GM18870 (cell line): ENCODE measurements at regions not wholly inside any gene's neighbourhood (a gene's known extent, or its start where the extent isn't known, plus 50 kb on each side); places are given as distances from the start of the nearest gene placed in this dataset.

Experiments used
- ATAC-seq: cut with Tn5 transposase; IDR thresholded peaks from one replicate; pipeline ENCODE4 v1.9.1; 2021; ENCODE audit warnings: moderate library complexity; ENCODE audit not compliant: unreplicated experiment

DNA sequence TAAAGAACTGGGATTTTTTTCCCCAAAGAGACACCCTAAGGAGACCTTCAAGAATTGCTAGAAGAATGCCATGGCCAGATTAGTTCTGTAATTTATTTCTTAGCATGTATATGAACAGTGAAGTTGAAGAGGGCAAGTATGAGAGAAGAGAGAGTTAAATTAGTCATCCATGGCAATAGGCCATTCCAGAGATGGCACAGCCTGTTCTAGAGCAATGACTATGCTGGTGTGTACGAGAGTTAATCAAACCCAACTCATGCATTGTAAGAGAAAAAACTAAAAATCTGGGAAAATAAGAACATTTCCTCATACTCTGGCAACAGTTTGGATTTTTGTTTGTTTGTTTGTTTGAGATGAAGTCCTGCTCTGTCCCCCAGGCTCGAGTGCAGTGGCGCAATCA lies 112.1 kb upstream of the PIK3C3 start:
- no peak for ATAC-seq

DNA sequence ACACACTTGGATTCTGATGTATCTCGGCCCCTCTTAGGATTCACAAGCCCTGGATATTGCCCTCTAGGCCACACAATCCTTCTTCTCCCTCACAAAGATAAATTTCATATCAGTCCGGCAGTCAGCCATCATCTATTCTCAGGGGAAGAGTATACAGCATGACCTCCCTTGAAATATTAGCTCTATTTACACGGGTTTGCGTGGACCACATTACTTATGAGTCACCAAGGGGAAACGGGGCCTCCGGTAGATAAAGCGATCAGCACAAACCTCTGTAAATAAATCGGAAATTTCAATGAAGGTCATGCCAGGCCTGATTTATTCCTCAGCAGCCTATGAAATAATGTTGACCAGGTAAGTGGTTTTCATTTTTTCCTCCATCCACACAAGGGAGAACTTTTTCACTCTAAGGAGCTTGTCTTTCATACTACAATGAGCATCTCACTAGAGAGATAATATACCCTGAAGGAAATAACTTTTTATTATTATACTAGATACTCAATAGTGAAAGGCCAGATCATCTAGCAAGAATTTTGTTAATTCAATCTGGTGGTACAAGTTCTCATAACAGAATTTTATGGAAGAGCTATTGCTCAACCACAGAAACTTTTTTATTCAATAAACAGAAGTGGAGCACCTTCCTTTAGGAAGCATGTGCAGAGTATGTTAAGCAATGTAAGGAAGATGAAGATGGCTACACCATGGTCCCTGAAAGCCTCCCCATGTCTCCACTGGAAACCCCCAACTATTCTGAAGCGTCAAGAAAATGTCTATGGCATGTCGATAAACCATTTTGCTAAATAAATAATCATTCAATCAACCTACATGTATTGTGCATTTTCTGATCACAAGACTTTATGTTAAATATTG lies 125.2 kb upstream of the PIK3C3 start:
- no peak for ATAC-seq

DNA sequence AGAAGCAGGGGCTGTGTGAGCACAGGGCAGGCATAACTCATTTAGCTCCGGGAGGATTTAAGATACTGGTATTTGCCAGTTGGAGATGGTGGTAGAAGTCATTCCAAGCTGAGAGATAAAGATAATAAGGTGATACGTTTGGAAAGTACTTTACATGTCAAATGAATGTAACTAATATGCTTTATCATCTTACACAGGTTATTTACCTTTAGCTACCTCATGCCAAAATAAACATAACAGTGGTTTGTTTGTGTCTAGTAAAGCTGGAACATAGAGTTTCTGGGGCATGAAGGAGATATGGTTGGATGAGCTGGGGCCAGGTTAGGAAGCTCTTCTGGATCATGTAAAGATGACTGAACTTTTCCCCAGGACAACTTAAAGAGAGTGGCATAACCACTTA lies 126.9 kb upstream of the PIK3C3 start:
- ATAC-seq, result no peak

DNA sequence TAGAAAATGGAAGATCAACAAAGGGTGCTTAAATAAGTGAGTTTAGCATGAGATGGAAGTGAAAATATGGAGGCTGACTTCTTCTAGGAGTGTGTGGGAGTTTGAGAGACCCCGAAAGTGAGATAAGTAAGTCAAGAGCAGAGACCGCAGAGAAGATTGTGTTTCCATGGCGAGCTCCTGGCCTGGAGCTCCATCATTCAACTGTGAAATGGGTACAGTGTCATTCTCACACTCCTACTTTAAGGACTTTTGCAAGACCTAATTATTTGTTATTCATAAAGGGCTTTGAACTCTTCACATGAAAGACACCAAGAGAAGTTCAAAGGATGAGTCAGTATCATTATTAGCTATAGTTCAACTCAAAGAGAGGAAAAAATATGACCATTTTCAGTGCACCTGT lies 134.2 kb upstream of the PIK3C3 start:
- no peak for ATAC-seq

DNA sequence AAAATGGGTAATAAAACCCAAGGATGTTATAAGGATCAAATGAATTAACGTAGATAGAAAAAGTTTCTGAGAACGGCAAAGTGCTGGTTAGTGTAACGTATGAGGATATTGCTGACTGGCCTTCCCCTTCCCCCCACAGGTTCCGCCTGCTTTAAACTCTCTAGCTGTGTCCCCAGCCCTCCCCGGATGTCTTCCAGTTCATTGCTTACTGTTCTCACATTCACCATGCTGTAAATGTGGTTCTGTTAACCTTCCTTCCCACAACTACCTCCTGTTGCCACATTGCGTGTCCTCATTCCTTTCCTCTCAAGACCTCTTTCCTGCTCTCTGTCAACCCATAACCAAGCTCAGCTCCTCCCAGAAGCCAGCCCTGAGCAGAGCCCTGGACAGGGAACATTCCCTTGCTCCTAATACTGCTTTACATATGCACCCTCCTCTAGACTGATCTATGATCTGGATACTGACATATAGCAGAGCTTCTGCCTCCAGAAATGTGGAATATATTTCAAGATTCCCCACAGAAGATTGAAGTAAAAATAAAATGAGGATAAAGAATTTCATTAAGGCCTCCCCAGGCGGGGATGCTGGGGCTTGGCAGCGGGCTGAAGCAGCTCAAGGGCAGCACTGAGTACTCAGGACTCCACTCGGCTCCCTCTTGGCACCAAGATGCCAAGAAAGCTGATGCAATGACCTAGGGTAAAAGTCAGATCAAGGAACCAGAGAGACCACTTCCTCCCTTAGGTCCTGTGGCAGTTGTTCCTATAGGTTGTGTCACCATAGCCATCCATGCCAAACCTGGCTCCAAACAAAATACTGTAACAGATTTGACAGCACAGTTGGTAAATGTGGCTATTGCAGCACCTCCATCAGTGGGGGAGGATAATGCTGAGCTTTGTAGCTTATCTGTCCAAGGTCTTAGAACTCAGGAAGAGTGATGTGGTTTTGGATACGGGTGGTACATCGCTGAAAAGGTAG lies 136.4 kb upstream of the PIK3C3 start:
- no peak for ATAC-seq

DNA sequence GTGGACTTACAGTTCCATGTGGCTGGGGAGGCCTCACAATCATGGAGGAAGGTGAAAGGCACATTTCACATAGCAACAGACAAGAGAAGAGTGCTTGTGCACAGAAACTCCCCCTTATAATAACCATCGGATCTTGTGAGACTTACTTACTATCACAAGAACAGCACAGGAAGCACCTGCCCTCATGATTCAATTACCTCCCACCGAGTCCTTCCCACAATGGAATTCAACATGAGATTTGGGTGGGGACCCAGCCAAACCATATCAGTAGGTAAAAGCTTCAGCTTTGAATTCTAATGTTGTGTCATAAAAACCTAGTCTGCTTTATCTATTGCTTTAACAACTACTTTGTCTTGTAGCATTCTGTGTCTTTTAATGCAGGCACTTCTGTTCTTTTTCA lies 140.4 kb upstream of the PIK3C3 start:
- ATAC-seq, result no peak

DNA sequence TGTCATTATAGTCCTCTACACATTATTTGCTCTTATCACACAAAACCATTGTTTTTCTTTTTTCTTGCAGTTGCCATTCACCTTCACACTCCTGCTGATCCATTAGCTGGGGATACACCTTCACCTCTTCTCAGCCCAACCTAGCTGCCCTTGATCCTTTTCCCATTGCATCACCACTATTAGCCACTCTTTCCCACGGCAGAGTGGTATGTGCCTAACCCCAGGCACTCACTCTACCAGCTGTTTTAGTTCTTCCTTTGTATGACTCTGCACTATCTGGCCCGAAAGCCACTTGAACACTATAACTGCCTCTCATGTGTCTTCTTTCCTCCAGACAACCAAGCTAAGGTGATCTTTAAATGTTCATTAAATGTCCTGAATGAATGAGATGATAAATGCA lies 145.4 kb upstream of the PIK3C3 start:
- ATAC-seq, result no peak

DNA sequence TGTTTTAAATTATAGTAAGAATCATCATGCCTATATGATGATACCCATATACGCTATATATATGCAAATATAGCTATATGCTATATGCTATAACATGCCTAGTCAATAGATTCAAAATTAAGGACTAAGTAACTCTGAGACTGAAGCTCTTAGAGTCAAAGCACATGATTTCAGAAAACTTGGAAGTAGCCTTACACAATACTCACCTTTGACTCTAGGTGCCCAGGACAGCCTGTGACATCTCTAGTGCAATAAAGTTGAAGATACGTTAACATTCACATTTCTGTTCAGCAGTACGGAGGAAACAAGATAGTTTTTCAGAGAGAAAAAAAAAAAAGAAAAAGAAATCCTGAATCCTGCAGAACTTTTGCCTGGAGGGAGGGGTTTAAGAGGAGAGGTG lies 149.7 kb upstream of the PIK3C3 start:
- ATAC-seq, result no peak

DNA sequence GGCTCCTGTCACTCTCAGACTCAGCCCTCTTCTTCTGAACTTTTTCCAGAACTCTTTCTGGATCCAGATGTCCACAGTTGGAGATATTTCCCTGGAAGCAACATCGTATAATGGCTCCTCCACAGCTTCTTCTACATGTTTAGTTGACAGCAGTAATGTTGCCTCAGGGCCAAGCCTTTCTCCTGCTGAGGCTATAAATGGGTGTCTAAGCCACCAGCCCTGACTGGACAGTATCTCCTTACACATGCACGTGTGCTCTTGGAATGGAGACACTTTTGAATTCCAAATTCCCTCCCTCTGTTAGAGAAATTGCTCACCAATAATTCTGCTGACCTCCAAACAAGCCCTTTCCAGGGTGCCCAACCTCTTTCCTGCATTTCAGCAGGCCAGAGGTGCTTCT lies 156.2 kb upstream of the PIK3C3 start:
- no peak for ATAC-seq

DNA sequence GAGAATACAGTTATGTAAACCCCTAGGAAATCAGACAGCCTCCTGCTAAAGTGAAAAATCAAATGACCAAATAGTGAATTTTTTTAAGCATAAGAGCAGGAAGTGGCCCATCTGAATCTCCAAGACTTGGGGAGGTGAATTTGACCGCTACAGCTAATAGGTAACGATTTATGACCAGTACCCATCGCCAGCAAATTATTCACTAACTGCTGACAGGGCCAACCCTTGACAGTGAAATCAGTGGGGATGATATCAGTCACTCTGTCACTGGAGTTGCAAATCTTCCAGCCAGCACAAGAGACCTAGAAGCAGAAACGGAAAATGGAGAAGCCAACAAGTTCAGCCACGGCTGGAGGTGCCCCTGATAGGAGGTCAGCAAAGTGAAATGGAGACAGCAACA lies 164.3 kb upstream of the PIK3C3 start:
- no peak for ATAC-seq

DNA sequence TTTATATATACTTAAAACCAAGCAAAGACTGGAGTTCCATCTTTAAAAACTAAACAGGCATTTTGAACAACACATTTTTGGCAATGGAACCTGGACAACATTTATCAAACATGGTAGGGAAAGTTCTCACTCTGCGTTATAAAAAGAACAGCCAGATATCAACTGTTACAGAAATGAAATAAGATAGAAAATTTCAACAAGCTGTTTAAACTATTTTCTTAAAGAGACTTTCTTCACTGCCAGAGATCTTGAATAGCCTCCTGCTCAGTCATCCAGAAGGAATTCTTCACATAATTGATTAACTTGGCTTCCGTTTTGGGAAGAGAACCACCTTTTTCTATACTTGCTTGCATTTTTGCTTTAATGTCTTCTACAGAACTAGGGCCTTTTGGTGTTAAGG lies 166.0 kb upstream of the PIK3C3 start:
- ATAC-seq, result no peak

DNA sequence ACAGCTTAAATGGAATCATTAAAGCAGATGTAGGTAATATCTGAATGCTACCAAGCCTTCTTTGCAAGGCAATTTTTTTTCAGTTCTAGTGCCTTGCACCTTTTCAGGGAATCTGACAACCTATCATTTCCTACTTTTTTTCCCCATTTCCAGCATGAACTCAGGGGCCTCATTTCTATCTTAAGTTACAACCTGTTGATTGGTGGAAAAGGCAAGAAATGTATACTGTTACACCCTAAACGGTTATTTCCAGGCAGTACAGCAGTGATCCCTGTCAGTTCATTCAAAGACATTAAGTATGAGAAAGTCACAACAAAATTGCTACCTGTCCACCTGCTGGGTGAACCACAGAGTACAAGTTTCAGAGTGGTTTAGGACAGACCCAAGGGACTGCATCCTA lies 171.2 kb upstream of the PIK3C3 start:
- no peak for ATAC-seq

DNA sequence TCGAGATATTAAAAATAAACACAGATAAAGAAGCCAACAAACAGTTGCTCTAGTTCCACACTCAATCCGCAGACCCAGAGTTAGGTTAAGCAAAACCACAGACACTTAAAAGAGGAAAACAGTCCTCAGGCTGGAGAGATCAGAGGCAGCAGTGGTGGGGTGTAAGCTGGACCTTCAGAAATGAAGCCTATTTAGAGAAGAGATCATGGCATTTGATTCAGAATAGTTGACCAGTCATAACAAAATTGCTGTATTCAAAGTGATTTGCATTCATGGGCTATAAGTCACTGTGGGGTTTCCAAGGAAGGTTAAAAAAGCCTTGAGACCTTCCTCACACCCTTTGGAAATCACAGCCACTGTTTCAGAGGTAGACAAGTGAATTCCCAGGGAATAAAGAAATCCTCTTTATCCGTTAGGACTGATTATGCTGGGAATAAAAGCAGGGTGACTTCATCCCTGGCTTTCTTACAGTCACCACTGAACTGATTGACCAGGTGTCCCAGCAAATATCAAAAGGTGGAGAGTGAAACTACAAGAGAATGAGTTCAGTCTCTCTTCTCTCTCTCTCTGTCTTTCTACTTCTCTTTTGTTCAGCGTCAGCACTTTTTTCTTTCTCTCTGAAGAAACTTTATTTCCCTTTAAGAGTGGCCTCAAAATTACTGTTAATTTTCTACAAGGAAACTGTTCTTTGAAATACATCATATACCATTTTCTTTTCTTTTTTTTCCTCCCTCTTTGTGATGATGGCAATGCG lies 171.8 kb upstream of the PIK3C3 start:
- ATAC-seq, result no peak

DNA sequence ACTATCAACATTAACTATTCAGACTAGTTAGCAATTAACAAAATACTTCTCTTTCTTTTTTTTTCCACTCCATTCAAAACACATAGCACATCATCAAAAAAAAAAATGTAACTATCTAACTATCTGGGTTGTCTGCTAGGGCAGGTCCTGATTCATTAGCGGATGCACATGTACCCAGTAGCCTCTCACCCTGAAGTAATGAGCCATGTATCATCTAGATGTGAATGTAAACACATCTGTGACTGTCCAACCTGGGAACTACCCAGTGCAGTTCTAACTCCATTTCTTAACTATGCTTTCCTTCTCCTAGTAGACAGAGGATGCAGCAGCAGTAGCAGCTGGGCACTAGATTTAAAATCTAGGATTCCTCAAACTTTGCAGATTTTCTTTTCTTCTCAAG lies 183.1 kb upstream of the PIK3C3 start:
- no peak for ATAC-seq

DNA sequence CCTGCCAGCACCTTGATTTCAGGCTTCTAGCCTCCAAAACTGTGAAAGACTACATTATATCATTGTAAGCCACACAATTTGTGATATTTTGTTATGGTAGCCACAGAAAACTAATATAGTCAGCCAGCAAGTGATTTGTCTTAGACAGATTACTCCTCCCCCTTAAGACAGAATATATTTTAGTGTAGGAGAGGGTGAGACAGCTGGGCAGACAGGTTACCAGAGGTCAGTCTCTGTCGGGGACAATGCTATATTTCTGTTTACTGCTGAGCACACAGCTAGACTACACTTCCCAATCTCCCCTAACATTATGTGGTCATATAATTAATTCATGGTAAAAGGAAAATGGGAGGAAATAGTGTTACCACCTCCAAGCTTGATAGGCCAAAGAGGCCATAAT lies 185.8 kb upstream of the PIK3C3 start:
- ATAC-seq, result no peak

DNA sequence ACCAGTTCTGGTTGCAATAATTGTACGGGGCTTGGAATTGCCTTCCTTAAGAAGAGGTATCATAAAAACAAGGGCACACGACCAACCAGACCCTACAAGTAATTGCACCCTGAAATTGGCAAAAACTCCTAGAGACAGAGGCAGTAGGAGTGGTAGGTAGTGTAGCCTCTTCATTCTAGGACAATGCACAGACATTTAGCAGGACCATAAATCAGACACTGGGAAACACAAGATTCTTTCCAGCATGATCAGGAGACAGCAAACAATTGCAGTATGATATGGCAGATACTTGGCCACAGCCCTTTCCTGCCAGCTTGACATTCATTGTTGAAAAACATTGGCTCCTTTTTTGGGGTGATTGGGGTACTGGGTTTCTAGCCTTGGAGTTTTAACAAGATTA lies 186.6 kb upstream of the PIK3C3 start:
- no peak for ATAC-seq

DNA sequence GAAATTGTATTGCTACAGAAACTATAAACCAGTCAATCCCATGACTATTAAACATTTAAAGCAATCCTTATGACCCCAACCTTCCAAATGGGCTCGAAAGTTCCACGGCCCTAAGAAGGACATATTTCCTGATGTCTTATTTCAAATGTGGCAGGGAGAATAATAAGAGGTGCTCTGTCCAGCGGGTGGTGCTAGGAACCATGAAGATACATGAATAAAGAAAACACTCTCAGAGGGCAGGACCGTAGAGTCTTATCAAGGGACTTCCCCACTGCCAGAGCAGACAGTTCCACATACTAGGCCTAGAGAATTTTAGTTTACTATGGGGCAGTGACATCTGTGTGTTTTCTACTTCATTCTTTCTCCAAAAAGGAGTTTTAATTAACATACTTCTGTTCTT lies 187.1 kb upstream of the PIK3C3 start:
- no peak for ATAC-seq

DNA sequence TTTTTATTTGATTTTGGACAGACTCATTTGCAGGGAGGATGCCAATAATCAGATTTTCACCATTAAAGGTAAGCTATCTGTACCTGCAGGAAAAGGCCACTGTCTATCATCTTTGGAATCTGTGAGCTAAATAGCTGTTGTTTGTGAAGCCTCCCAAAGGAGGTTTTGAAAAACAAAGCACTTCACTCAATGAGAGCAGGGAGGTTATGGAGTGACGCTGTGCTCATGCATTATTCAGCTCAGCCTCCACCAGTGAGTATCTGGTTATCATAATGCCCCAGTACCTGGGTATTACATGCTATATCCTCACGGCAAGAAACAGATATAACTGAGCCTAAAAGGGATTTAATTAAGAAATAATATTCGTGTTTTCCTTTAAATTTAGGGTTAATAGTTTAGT lies 189.6 kb upstream of the PIK3C3 start:
- no peak for ATAC-seq

DNA sequence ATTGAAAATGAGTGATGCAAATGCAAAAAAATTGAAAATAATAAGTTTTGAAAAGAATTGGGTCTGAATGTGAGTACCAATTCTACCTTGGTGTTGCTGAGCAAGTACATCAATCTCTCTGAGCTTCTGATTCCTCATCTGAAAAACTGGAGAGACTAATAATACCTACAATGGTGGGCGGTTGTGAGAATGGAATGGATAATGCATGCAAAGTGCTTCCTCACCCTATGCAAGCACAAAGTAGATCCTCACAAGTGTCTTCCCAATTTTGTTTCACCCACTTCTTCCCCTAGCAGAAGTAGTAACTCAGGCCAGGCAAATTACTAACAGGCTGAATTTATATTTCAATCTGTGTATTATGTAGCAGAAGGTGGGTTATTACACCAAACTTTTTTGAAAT lies 191.7 kb upstream of the PIK3C3 start:
- no peak for ATAC-seq

DNA sequence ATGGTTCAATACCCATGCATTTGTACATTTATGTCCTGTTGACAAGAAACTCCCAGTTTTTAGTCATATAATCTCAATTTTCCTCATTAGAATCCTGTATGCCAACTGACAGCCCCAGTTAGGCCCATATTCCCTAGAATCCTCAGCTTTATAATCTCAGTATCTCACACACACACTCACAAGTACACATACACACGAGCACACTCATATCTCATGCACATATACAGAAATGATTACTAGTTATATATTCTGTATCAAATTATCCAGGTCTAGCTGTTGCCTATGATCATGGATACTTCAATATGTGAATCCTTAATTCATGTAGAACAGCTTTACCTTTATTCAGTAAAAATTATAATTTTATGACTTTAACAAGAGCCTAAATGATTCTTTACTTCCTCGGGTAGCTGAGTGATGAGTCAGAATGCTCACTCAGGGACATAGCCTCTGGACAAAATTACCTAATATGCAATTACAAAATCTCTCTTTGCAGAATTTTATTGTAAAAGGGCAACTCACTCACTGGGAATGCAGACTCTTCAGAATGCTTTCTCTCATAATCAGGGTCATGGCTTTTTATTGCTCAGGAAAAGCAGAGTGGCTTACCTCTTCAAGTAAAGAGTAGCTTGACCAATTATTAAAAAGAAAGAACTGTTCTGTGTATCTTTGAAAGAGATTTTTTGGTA lies 193.6 kb upstream of the PIK3C3 start:
- no peak for ATAC-seq

DNA sequence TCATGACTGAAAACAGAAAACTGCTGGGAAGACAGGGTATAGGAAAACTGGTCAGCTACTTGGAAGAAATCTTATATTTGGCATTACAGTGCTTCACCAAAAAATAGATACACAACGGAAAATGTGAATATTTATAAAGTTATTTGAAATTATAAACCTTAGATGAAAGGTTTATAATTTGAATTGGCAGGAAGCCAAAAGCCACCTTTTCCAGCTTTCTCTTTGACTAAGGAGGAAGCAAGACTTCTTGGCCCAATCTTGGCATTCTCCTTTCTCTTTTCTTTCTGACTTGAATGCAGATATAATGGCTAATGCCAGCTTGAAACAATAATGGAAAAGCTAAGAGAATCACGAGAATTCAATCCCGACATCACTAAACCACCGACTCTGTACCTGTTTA lies 196.5 kb upstream of the PIK3C3 start:
- no peak for ATAC-seq
